IMR-90 (cell line): ENCODE measurements at regions not wholly inside any gene's neighbourhood (a gene's known extent, or its start where the extent isn't known, plus 50 kb on each side); places are given as distances from the start of the nearest gene placed in this dataset.

Experiments used
- ATAC-seq: fragments of 200-7000 bp; cut with Tn5 transposase; 2 replicates; pipeline ENCODE4 v1.9.1; 2020; ENCODE audit warnings: low read depth, mild to moderate bottlenecking, moderate library complexity
- BruUV-seq: library from RNA; stranded (reverse); fragments of 400-500 nt; replicated peaks from 2 replicates; lab custom pipeline; 2021; lab: Mats Ljungman, UMichigan
- CTCF ChIA-PET: fragments of 300-600 bp; formaldehyde crosslinking; extraction: SDS; loops from one replicate; lab custom pipeline; 2021; ENCODE audit warnings: antibody characterized with exemption; lab: Yijun Ruan, JAX
- POLR2A ChIA-PET: fragments of 300-600 bp; sonication (Branson Sonifier 250); formaldehyde crosslinking; loops from one replicate; lab custom pipeline; 2022; ENCODE audit warnings: antibody characterized with exemption; ENCODE audit not compliant: unreplicated experiment; lab: Charles Lee
- DNase-seq: peaks from one replicate; pipeline ENCODE4 v3.0.0; 2013
- H2AFZ ChIP-seq: replicated peaks from 2 replicates; pipeline ENCODE3; 2013; ENCODE audit warnings: low read length, mild to moderate bottlenecking; ENCODE audit not compliant: poor library complexity
- H2AK5ac ChIP-seq: 2 replicates; pipeline ENCODE4 v1.6.1; 2013; ENCODE audit warnings: low read depth, low read length, inconsistent platforms
- H2AK9ac ChIP-seq: replicated peaks from 2 replicates; pipeline ENCODE3; 2013; ENCODE audit warnings: mild to moderate bottlenecking, low read depth, low read length, moderate library complexity; ENCODE audit not compliant: poor library complexity
- H2BK120ac ChIP-seq: 2 replicates; pipeline ENCODE4 v1.6.1; 2013; ENCODE audit warnings: low read depth, low read length, inconsistent platforms
- H2BK15ac ChIP-seq: 3 replicates; pipeline ENCODE4 v1.6.1; 2013; ENCODE audit warnings: low read depth, low read length, inconsistent platforms
- H2BK20ac ChIP-seq: 2 replicates; pipeline ENCODE4 v1.6.1; 2013; ENCODE audit warnings: low read depth, mild to moderate bottlenecking, inconsistent platforms, low read length, moderate library complexity
- H2BK5ac ChIP-seq: 2 replicates; pipeline ENCODE4 v1.6.1; 2013; ENCODE audit warnings: mild to moderate bottlenecking, low read depth, low read length, inconsistent platforms; ENCODE audit not compliant: poor library complexity, severe bottlenecking
- H3K14ac ChIP-seq: replicated peaks from 2 replicates; pipeline ENCODE4 v1.6.1; 2013; ENCODE audit warnings: low read depth, low read length, inconsistent platforms
- H3K18ac ChIP-seq: 2 replicates; pipeline ENCODE4 v1.6.1; 2013; ENCODE audit warnings: low read depth, low read length, control low read depth
- H3K23ac ChIP-seq: 2 replicates; pipeline ENCODE4 v1.6.1; 2013; ENCODE audit warnings: low read depth, low read length, inconsistent platforms
- H3K27ac ChIP-seq: 2 replicates; pipeline ENCODE4 v1.5.1; 2013; ENCODE audit warnings: mild to moderate bottlenecking, control low read depth, low read length; ENCODE audit not compliant: insufficient read depth
- H3K27me3 ChIP-seq: 2 replicates; pipeline ENCODE4 v1.6.1; 2013; ENCODE audit warnings: low read length; ENCODE audit not compliant: control insufficient read depth, insufficient read depth
- H3K36me3 ChIP-seq: 2 replicates; pipeline ENCODE4 v1.6.1; 2013; ENCODE audit warnings: low read length, mixed read lengths; ENCODE audit not compliant: control insufficient read depth, insufficient read depth
- H3K4ac ChIP-seq: 2 replicates; pipeline ENCODE4 v1.6.1; 2013; ENCODE audit warnings: low read depth, low read length, inconsistent platforms
- H3K4me1 ChIP-seq: 2 replicates; pipeline ENCODE4 v1.6.1; 2013; ENCODE audit warnings: low read length, mixed read lengths; ENCODE audit not compliant: control insufficient read depth, insufficient read depth
- H3K4me2 ChIP-seq: 2 replicates; pipeline ENCODE4 v1.6.1; 2013; ENCODE audit warnings: low read depth, mild to moderate bottlenecking, control low read depth, low read length, moderate library complexity
- H3K4me3 ChIP-seq: 2 replicates; pipeline ENCODE4 v1.5.1; 2013; ENCODE audit warnings: low read depth, mild to moderate bottlenecking, control low read depth, low read length, moderate library complexity; ENCODE audit not compliant: insufficient read depth
- H3K56ac ChIP-seq: 2 replicates; pipeline ENCODE4 v1.6.1; 2013; ENCODE audit warnings: low read length, inconsistent platforms; ENCODE audit not compliant: insufficient read depth; ENCODE audit errors: extremely low read depth
- H3K79me1 ChIP-seq, 2 experiments: 2 replicates each; pipeline ENCODE4 v1.6.1; 2013; ENCODE audit warnings: low read length in 2 of 2, inconsistent platforms in 1 of 2, low read depth in 1 of 2
- H3K9ac ChIP-seq: 2 replicates; pipeline ENCODE4 v1.6.1; 2013; ENCODE audit warnings: low read depth, low read length, control low read depth
- H3K9me1 ChIP-seq: 2 replicates; pipeline ENCODE4 v1.6.1; 2013; ENCODE audit warnings: low read length, inconsistent platforms; ENCODE audit not compliant: insufficient read depth
- H3K9me3 ChIP-seq: 2 replicates; pipeline ENCODE4 v1.6.1; 2013; ENCODE audit warnings: low read length; ENCODE audit not compliant: control insufficient read depth, insufficient read depth
- H4K20me1 ChIP-seq: 2 replicates; pipeline ENCODE4 v1.6.1; 2013; ENCODE audit warnings: low read length, inconsistent platforms; ENCODE audit not compliant: insufficient read depth
- H4K5ac ChIP-seq: 2 replicates; pipeline ENCODE4 v1.6.1; 2013; ENCODE audit warnings: mild to moderate bottlenecking, low read depth, low read length, control low read depth
- H4K8ac ChIP-seq, 2 experiments: 2 replicates each; pipeline ENCODE4 v1.6.1; 2013; ENCODE audit warnings: low read depth in 2 of 2, low read length in 2 of 2, control low read depth in 1 of 2, inconsistent platforms in 1 of 2
- H4K91ac ChIP-seq: 2 replicates; pipeline ENCODE4 v1.6.1; 2013; ENCODE audit warnings: low read depth, low read length, inconsistent platforms; ENCODE audit not compliant: insufficient read depth
- BHLHE40 ChIP-seq: fragments of 150-350 bp; IDR thresholded peaks from 2 replicates; pipeline ENCODE4 v1.6.1; 2016; ENCODE audit warnings: mild to moderate bottlenecking, low read depth, low read length
- CEBPB ChIP-seq: IDR thresholded peaks from 2 replicates; pipeline ENCODE4 v1.6.1; 2012; ENCODE audit warnings: low read depth, low read length, improper control_type of control experiment
- CHD1 ChIP-seq: IDR thresholded peaks from 2 replicates; pipeline ENCODE4 v1.6.1; 2012; ENCODE audit warnings: low read depth, low read length, improper control_type of control experiment
- MAZ ChIP-seq: IDR thresholded peaks from 2 replicates; pipeline ENCODE4 v1.6.1; 2012; ENCODE audit warnings: low read depth, mild to moderate bottlenecking, low read length, improper control_type of control experiment, moderate library complexity, borderline replicate concordance
- MXI1 ChIP-seq: IDR thresholded peaks from 2 replicates; pipeline ENCODE4 v1.6.1; 2012; ENCODE audit warnings: low read depth, mild to moderate bottlenecking, low read length, moderate library complexity, borderline replicate concordance
- NFE2L2 ChIP-seq: fragments of 150-350 bp; IDR thresholded peaks from 2 replicates; pipeline ENCODE4 v1.6.1; 2016; ENCODE audit warnings: low read depth, mild to moderate bottlenecking, low read length
- POLR2A ChIP-seq: IDR thresholded peaks from 2 replicates; pipeline ENCODE4 v1.6.1; 2012; ENCODE audit warnings: mild to moderate bottlenecking, low read depth, low read length
- RAD21 ChIP-seq: IDR thresholded peaks from 2 replicates; pipeline ENCODE4 v1.6.1; 2012; ENCODE audit warnings: low read length, improper control_type of control experiment
- RCOR1 ChIP-seq: IDR thresholded peaks from 2 replicates; pipeline ENCODE4 v1.6.1; 2012; ENCODE audit warnings: mild to moderate bottlenecking, low read length, improper control_type of control experiment; ENCODE audit not compliant: insufficient replicate concordance
- SMC3 ChIP-seq: fragments of 150-350 bp; IDR thresholded peaks from 2 replicates; pipeline ENCODE4 v1.6.1; 2016; ENCODE audit warnings: low read depth, mild to moderate bottlenecking, antibody characterized with exemption, low read length, moderate library complexity
- USF2 ChIP-seq: fragments of 150-350 bp; IDR thresholded peaks from 2 replicates; pipeline ENCODE4 v1.6.1; 2017; ENCODE audit warnings: mild to moderate bottlenecking, antibody characterized with exemption, low read length, low read depth
- WGBS, 2 experiments: methylation state at CpG; one replicate each; pipeline versions ENCODE4 v1.1.5 to v1.1.7; 2013; ENCODE audit warnings: missing lambda C conversion rate in 2 of 2; ENCODE audit not compliant: insufficient read length in 1 of 2; ENCODE audit errors: extremely low coverage in 2 of 2; 5-methylcytosine and 5-hydroxymethylcytosine counted together
- dilution Hi-C: fragments of 300-500 bp; cut with HindIII; formaldehyde crosslinking; loops from one replicate; pipeline ENCODE4 v1.14.3; 2018; ENCODE audit warnings: low sequenced_read_pairs; ENCODE audit not compliant: unreplicated experiment
- in situ Hi-C: fragments of 300-500 bp; cut with MboI; formaldehyde crosslinking; loops from 3 replicates; pipeline ENCODE4 v1.14.3; 2019; ENCODE audit warnings: low sequenced_read_pairs, inconsistent platforms, mixed read lengths
- intact Hi-C: fragments of 100-400 bp; cut with micrococcal nuclease; formaldehyde crosslinking; loops from 2 replicates; pipeline ENCODE4 v1.10.0; 2022
- TF ChIP-seq, protein P1 (sequence below): conservative IDR thresholded peaks from 2 replicates; pipeline ENCODE4 v1.5.1; 2012; ENCODE audit warnings: mild to moderate bottlenecking, low read depth, low read length, improper control_type of control experiment

- H3K27ac ChIP-seq, result no peak overlapping the region
- ChIA-PET POLR2A (no interaction called here), CTCF (no interaction called here)
- 0 out of 2 replicates have a peak overlapping the region, but pooled peaks have one; percentile 11 for H2BK120ac ChIP-seq
- dilution Hi-C loops, result no loop called here
- H4K8ac ChIP-seq, result no peak overlapping the region
- no peak overlapping the region for H2BK15ac ChIP-seq
- H3K9me3 ChIP-seq, result no peaks in the 10 kb centered on the region
- H3K4me3 ChIP-seq, result no peak overlapping the region
- no peaks in the 10 kb centered on the region for H3K36me3 ChIP-seq
- no peak overlapping the region for H3K56ac ChIP-seq
- H3K9ac ChIP-seq, result no peak overlapping the region
- H3K23ac ChIP-seq, result no peak overlapping the region
- no peak overlapping the region for H4K91ac ChIP-seq
- H2AK5ac ChIP-seq, result 0 out of 2 replicates have a peak overlapping the region, but pooled peaks have one; percentile 30
- H4K20me1 ChIP-seq, result no peaks in the 10 kb centered on the region
- no peak overlapping the region for H2BK5ac ChIP-seq
- ATAC-seq (no peak), DNase-seq (no peak)
- no peak overlapping the region for H2AFZ ChIP-seq
- no peak overlapping the region for H2BK20ac ChIP-seq
- H3K27me3 ChIP-seq, result no peaks in the 10 kb centered on the region
- H3K79me1 ChIP-seq, result peaks cover 0 to 25% of the 10 kb centered on the region in 2 experiments; a peak in 3 of 4 replicates
- no peak overlapping the region for H2AK9ac ChIP-seq
- WGBS, 2 experiments, result 73% methylated on average over 4 of the region's 12 CpGs; no CpG with 5 or more reads in 1 of the 2 experiments
- H3K18ac ChIP-seq, result no peak overlapping the region; the same call in 1 of the 2 replicates
- peaks cover 32% of the 10 kb centered on the region for H3K4me1 ChIP-seq
- in situ Hi-C loops, result no loop called here
- H4K5ac ChIP-seq, result no peak overlapping the region
- H3K9me1 ChIP-seq, result peaks cover 8% of the 10 kb centered on the region
- no TSS peak for BruUV-seq
- no peak overlapping the region for H3K14ac ChIP-seq
- TF ChIP-seq NFE2L2, result no peak
- TF ChIP-seq MAZ, result no peak
- TF ChIP-seq, protein P1, sequence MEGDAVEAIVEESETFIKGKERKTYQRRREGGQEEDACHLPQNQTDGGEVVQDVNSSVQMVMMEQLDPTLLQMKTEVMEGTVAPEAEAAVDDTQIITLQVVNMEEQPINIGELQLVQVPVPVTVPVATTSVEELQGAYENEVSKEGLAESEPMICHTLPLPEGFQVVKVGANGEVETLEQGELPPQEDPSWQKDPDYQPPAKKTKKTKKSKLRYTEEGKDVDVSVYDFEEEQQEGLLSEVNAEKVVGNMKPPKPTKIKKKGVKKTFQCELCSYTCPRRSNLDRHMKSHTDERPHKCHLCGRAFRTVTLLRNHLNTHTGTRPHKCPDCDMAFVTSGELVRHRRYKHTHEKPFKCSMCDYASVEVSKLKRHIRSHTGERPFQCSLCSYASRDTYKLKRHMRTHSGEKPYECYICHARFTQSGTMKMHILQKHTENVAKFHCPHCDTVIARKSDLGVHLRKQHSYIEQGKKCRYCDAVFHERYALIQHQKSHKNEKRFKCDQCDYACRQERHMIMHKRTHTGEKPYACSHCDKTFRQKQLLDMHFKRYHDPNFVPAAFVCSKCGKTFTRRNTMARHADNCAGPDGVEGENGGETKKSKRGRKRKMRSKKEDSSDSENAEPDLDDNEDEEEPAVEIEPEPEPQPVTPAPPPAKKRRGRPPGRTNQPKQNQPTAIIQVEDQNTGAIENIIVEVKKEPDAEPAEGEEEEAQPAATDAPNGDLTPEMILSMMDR, result no peak
- no peak for TF ChIP-seq MXI1
- no peak for TF ChIP-seq USF2
- TF ChIP-seq CHD1, result no peak
- TF ChIP-seq SMC3, result no peak
- no peak for TF ChIP-seq RCOR1
- no peak for TF ChIP-seq POLR2A
- TF ChIP-seq BHLHE40, result no peak
- no peak for TF ChIP-seq RAD21
- no peak for TF ChIP-seq CEBPB
- H3K4me2 ChIP-seq, result no peak overlapping the region
- no peak overlapping the region for H3K4ac ChIP-seq
- intact Hi-C loops, result no loop called here
These were observed 164.8 kb upstream of the FOXF1 start for GRCh38 chr16:86345516-86345915.
